ENCODE measurements at regions not wholly inside any gene's neighbourhood (a gene's known extent, or its start where the extent isn't known, plus 50 kb on each side); places are given as distances from the start of the nearest gene placed in this dataset.

- no peak for DNase-seq (ENCODE audit: low spot score in 2 of 2)
- ATAC-seq = no peak
- Mint-ChIP-seq H3K9me3 (no peaks in the 10 kb centered on the region), H3K4me3 (no peak overlapping the region), H3K36me3 (no peaks in the 10 kb centered on the region), H3K27ac (no peak overlapping the region), H3K4me1 (peaks cover 28% of the 10 kb centered on the region)
These were observed 217.0 kb downstream of the PDCD6IP start for GRCh38 chr3:34015204-34016142.

DNA sequence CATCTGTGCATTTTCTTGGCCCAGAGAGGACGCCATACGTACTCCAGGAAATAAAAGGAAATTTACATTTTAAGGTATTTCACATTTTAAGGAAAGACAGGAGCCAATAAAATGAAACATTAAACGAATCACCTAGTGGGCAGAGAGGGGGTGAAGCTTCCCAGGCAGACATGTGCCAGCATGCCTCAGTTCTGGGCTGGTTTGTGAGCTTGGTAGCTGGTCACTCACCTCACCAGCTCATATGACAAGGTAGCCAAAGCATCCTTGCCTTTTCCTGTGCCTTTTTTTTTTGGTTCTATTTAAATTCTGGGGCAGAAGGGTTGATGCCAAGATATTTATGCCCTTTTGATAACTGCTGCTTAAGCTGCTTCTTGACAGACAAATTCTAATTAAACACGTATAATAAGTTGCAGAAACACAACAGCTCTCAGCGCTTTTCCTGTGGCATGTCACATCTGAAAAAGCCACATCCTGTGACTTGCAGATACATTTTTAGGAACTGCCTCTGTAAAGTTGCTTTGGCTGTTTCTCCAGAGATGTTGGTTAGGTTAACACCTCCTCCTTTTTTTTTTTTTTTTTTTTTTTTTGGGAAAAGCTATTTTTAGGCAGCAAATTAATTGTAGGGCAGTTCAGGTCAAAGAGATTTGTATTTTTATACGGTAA is 218.6 kb downstream of the PDCD6IP start:
- Mint-ChIP-seq H3K9me3 (no peaks in the 10 kb centered on the region), H3K27ac (peak overlapping the region; percentile 7), H3K4me1 (peaks cover 28% of the 10 kb centered on the region), H3K4me3 (no peak overlapping the region), H3K36me3 (no peaks in the 10 kb centered on the region)
- DNase-seq (ENCODE audit: low spot score in 2 of 2) (no peak), ATAC-seq (peak; percentile 59)

- H3K4me1 Mint-ChIP-seq = peaks cover 28% of the 10 kb centered on the region
- H3K4me3 Mint-ChIP-seq = no peak overlapping the region
- peak overlapping the region; percentile 7 for H3K27ac Mint-ChIP-seq
These were observed 219.3 kb downstream of the PDCD6IP start for GRCh38 chr3:34017757-34018156.

DNA sequence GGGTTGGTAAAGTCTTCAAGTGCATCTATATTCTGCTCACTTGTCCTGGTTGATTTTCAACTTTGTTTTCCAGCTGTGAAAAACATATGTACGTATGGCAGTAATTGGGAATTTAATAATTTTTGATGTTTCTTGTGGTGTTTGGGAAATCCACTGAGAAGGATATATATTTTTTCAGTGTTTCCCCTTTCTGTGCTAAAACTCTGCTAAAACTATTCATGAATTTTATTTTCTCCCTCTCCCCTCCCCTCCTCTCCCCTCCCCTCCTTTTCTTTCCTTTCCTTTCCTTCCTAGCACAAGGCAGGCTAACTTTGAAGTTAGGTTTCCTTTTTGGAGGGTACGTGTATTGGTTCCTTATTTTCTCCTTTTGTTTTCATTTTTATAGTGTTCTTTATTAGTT is 220.7 kb downstream of the PDCD6IP start:
- Mint-ChIP-seq H3K27ac (no peak overlapping the region), H3K9me3 (no peaks in the 10 kb centered on the region)

More at GRCh38 chr3:34017757-34018156, 219.3 kb downstream of the PDCD6IP start:
- Mint-ChIP-seq H3K9me3 (no peaks in the 10 kb centered on the region), H3K36me3 (no peaks in the 10 kb centered on the region)
- no peak for DNase-seq (ENCODE audit: low spot score in 2 of 2)
- ATAC-seq = no peak

DNA sequence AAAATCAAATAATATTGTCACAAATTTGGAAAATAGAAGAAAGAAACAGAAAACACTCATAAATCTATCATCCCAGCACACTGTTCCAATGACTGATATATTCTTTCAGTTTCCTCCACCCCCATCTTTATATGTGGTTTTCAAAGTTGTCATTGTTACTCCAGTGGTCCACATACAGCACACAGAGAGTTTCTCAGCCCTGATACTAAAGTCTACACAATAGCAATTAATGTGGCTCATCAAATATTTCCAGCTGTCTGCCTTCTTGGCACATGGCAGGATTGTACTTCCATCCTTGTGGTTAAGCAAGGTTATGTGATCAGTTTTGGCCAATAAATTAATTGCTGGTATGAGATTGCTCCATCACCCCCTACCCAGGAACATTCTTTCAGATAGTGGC is 221.7 kb downstream of the PDCD6IP start:
- peaks cover 28% of the 10 kb centered on the region for H3K4me1 Mint-ChIP-seq
- no peak overlapping the region for H3K4me3 Mint-ChIP-seq

More for the DNA sequence above, 220.7 kb downstream of the PDCD6IP start:
- DNase-seq (ENCODE audit: low spot score in 2 of 2) = no peak
- no peak for ATAC-seq
- Mint-ChIP-seq H3K4me1 (peaks cover 28% of the 10 kb centered on the region), H3K4me3 (no peak overlapping the region), H3K36me3 (no peaks in the 10 kb centered on the region)

GRCh38 chr3:34020726-34021680 is 222.6 kb downstream of the PDCD6IP start:
- no peak overlapping the region for H3K27ac Mint-ChIP-seq
- no peak overlapping the region for H3K4me3 Mint-ChIP-seq
- peaks cover 28% of the 10 kb centered on the region for H3K4me1 Mint-ChIP-seq
- no peak for ATAC-seq
- no peak for DNase-seq (ENCODE audit: low spot score in 2 of 2)
- H3K36me3 Mint-ChIP-seq = no peaks in the 10 kb centered on the region
- no peaks in the 10 kb centered on the region for H3K9me3 Mint-ChIP-seq

More for the DNA sequence above, 221.7 kb downstream of the PDCD6IP start:
- no peak for DNase-seq (ENCODE audit: low spot score in 2 of 2)
- Mint-ChIP-seq H3K36me3 (no peaks in the 10 kb centered on the region), H3K9me3 (no peaks in the 10 kb centered on the region), H3K27ac (no peak overlapping the region)
- no peak for ATAC-seq

DNA sequence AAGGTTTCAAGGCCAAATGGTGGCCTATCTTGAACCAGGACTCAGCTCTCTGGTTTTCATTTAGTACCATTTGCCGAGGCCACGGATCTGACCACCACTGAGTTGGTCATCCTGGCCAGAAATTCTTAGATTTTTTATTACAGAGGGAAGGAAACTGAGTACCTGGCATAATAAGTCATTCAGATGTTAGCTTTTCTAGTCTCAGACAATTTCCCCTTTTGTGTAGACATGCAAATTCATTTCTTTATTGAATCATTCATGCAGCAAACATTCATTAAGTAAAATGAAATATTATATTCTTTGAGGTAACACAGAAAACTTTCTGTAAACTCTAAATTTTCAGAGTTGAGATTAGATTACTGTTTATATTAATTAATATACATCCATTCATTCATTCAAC is 223.7 kb downstream of the PDCD6IP start:
- DNase-seq (ENCODE audit: low spot score in 2 of 2) (no peak), ATAC-seq (no peak)
- Mint-ChIP-seq H3K4me1 (peaks cover 24% of the 10 kb centered on the region), H3K27ac (no peak overlapping the region), H3K36me3 (no peaks in the 10 kb centered on the region), H3K9me3 (no peaks in the 10 kb centered on the region), H3K4me3 (no peak overlapping the region)

- H3K9me3 Mint-ChIP-seq = no peaks in the 10 kb centered on the region
- DNase-seq (ENCODE audit: low spot score in 2 of 2) (no peak), ATAC-seq (no peak)
- H3K27ac Mint-ChIP-seq = no peak overlapping the region
- no peak overlapping the region for H3K4me3 Mint-ChIP-seq
- peaks cover 11% of the 10 kb centered on the region for H3K4me1 Mint-ChIP-seq
- no peaks in the 10 kb centered on the region for H3K36me3 Mint-ChIP-seq
These were observed 226.2 kb downstream of the PDCD6IP start for GRCh38 chr3:34024447-34025240.

DNA sequence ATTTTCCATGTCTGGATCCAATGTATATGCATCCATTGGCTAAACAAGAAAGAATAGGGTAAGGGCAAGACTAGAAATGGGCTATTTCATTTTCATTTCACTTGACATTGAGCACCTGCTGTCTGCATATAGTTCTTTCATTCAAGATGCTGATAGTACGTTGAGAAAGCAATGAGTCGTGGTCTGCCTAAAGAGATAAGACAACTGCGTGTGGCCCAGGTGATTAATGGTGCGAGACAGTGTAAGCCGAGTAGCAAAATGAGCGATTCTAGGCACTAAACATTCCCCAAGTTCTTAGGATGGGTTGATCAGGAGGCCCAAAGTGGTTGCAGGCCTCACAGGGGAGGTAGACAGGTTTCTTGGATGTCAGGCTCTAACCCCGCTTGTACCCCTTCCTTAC is 235.4 kb downstream of the PDCD6IP start:
- ATAC-seq (no peak), DNase-seq (ENCODE audit: low spot score in 2 of 2) (no peak)
- Mint-ChIP-seq H3K27ac (no peak overlapping the region), H3K4me1 (no peaks in the 10 kb centered on the region), H3K9me3 (no peaks in the 10 kb centered on the region), H3K4me3 (no peak overlapping the region), H3K36me3 (no peaks in the 10 kb centered on the region)

GRCh38 chr3:34034840-34035239 is 236.4 kb downstream of the PDCD6IP start:
- Mint-ChIP-seq H3K4me1 (no peaks in the 10 kb centered on the region), H3K4me3 (no peak overlapping the region), H3K9me3 (no peaks in the 10 kb centered on the region), H3K36me3 (no peaks in the 10 kb centered on the region), H3K27ac (no peak overlapping the region)
- ATAC-seq = no peak
- DNase-seq (ENCODE audit: low spot score in 2 of 2) = no peak

- no peak for ATAC-seq
- no peak overlapping the region for H3K27ac Mint-ChIP-seq
- no peak overlapping the region for H3K4me3 Mint-ChIP-seq
- H3K36me3 Mint-ChIP-seq = no peaks in the 10 kb centered on the region
- DNase-seq (ENCODE audit: low spot score in 2 of 2) = no peak
- H3K9me3 Mint-ChIP-seq = no peaks in the 10 kb centered on the region
- H3K4me1 Mint-ChIP-seq = no peaks in the 10 kb centered on the region
These were observed 237.3 kb downstream of the PDCD6IP start for GRCh38 chr3:34035775-34036174.

- Mint-ChIP-seq H3K4me1 (no peaks in the 10 kb centered on the region), H3K36me3 (no peaks in the 10 kb centered on the region), H3K27ac (no peak overlapping the region), H3K4me3 (no peak overlapping the region), H3K9me3 (no peaks in the 10 kb centered on the region)
- DNase-seq (ENCODE audit: low spot score in 2 of 2) (no peak), ATAC-seq (no peak)
These were observed 238.8 kb downstream of the PDCD6IP start for GRCh38 chr3:34037260-34037659.

DNA sequence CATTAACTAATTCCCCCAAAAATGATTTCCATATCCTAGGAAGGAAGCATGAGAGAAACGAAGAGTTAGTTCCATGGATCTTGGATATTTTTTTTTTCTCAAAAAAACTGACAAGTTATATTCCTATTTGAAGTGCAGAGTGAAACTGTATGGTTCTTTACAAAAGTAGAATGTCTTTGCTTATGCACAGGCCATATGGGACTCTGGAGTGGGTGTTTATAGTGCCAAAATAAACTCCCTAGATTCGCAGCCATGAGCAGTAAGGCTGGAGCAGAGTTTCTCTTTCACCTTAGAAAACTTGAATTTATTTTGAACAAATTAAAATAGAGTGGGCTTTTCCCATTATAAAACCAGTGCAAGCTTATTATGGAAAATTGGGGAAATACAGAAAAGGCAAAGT is 239.7 kb downstream of the PDCD6IP start:
- H3K27ac Mint-ChIP-seq = no peak overlapping the region
- no peak for ATAC-seq
- H3K9me3 Mint-ChIP-seq = no peaks in the 10 kb centered on the region
- H3K36me3 Mint-ChIP-seq = no peaks in the 10 kb centered on the region
- H3K4me3 Mint-ChIP-seq = no peak overlapping the region
- H3K4me1 Mint-ChIP-seq = no peaks in the 10 kb centered on the region
- no peak for DNase-seq (ENCODE audit: low spot score in 2 of 2)

DNA sequence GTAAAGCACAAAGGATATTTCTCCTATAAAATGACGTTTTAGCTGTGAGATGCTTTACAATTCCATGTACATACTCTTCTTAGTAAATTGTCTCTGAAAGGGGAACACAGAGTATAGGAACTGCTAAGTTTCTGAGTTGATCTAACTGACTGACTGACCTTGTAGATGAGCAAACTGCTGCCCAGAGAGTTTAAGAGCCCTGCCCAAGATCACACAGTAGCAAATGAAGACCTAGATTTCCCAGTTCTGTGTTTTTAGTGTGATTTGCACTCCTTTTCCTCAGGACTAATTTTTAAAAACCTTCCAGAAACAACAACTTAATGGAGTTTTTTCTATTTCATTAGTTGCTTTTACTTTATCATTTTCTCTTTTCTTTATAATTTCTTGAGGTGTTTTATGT is 247.7 kb downstream of the PDCD6IP start:
- Mint-ChIP-seq H3K4me1 (no peaks in the 10 kb centered on the region), H3K27ac (no peak overlapping the region), H3K9me3 (no peaks in the 10 kb centered on the region), H3K36me3 (no peaks in the 10 kb centered on the region), H3K4me3 (no peak overlapping the region)
- no peak for ATAC-seq
- no peak for DNase-seq (ENCODE audit: low spot score in 2 of 2)

Measured in stimulated activated effector memory CD8-positive, alpha-beta T cell treated with anti-CD3 and anti-CD28 coated beads, Interleukin-12 subunit alpha, Interleukin-12 subunit beta, amount 100 ng/mL, for 72 hours (primary cell).